HepG2 (cell line): ENCODE measurements at regions not wholly inside any gene's neighbourhood (a gene's known extent, or its start where the extent isn't known, plus 50 kb on each side); places are given as distances from the start of the nearest gene placed in this dataset.

Experiments used
- ATAC-seq: fragments of 200-7000 bp; cut with Tn5 transposase; 3 replicates; pipeline ENCODE4 v1.9.1; 2020; ENCODE audit warnings: mild to moderate bottlenecking, moderate library complexity
- BruUV-seq: library from RNA; stranded (reverse); fragments of 400-500 nt; replicated peaks from 2 replicates; lab custom pipeline; 2021; lab: Mats Ljungman, UMichigan
- CTCF ChIA-PET: fragments of 300-600 bp; formaldehyde crosslinking; extraction: SDS; loops from one replicate; lab custom pipeline; 2021; ENCODE audit warnings: low total read pairs, inconsistent platforms, low intra/inter-chr PET ratio; lab: Yijun Ruan, JAX
- POLR2A ChIA-PET: fragments of 350-600 bp; sonication (Branson Sonifier 250); formaldehyde crosslinking; loops from one replicate; lab custom pipeline; 2020; ENCODE audit warnings: antibody characterized with exemption, inconsistent platforms; lab: Yijun Ruan, JAX
- DNase-seq: peaks from one replicate; pipeline ENCODE4 v3.0.0-alpha.2; 2015; ENCODE audit warnings: low spot score
- FAIRE-seq: peaks from 3 replicates; lab custom pipeline; 2011; peaks lifted over from hg19 to GRCh38; lab: Jason Lieb, UNC
- H2AFZ ChIP-seq: one replicate; pipeline ENCODE4 v1.6.1; 2011; ENCODE audit warnings: low read length, inconsistent platforms
- H3K27ac ChIP-seq: fragments of 300-600 bp; 3 replicates; pipeline ENCODE4 v1.8.0; 2011; ENCODE audit warnings: mixed run types, mild to moderate bottlenecking, mixed read lengths, low read length, inconsistent platforms; ENCODE audit not compliant: insufficient read depth; ENCODE audit errors: extremely low read length
- H3K27me3 ChIP-seq, 2 experiments: fragments of 200-600 bp in 1 of 2; 2 replicates in 1 of 2; 3 replicates in 1 of 2; pipeline versions ENCODE4 v1.6.0 to v1.8.0; 2011; ENCODE audit warnings: low read length in 2 of 2, mild to moderate bottlenecking in 2 of 2, moderate library complexity in 2 of 2, inconsistent platforms in 1 of 2; ENCODE audit not compliant: insufficient read depth in 2 of 2, control insufficient read depth in 1 of 2
- H3K36me3 ChIP-seq, 2 experiments: fragments of 200-600 bp in 1 of 2; replicated peaks in 1 of 2; 2 replicates in 1 of 2; 3 replicates in 1 of 2; pipeline versions ENCODE4 v1.5.1 to v1.8.0; 2011; ENCODE audit warnings: low read length in 2 of 2, inconsistent platforms in 1 of 2; ENCODE audit not compliant: insufficient read depth in 2 of 2, control insufficient read depth in 1 of 2
- H3K4me1 ChIP-seq: 2 replicates; pipeline ENCODE4 v1.5.1; 2012; ENCODE audit warnings: low read length, inconsistent platforms; ENCODE audit not compliant: insufficient read depth
- H3K4me2 ChIP-seq: 2 replicates; pipeline ENCODE4 v1.6.0; 2011; ENCODE audit warnings: low read depth, low read length, inconsistent platforms
- H3K4me3 ChIP-seq, 3 experiments: fragments of 200-600 bp in 1 of 3; sonication (generic), shearing (Covaris generic) in 1 of 3; replicated peaks in 1 of 3; 2 replicates each; pipeline ENCODE4 v1.5.1; 2011 to 2016; ENCODE audit warnings: low read length in 3 of 3, inconsistent platforms in 2 of 3, low read depth in 2 of 3, mild to moderate bottlenecking in 2 of 3, control low read depth in 1 of 3, mixed read lengths in 1 of 3; ENCODE audit not compliant: insufficient read depth in 1 of 3
- H3K79me2 ChIP-seq: one replicate; pipeline ENCODE4 v1.6.1; 2011; ENCODE audit warnings: low read length, inconsistent platforms; ENCODE audit not compliant: insufficient read depth
- H3K9ac ChIP-seq: 2 replicates; pipeline ENCODE4 v1.6.0; 2011; ENCODE audit warnings: mild to moderate bottlenecking, low read depth, low read length, inconsistent platforms; ENCODE audit not compliant: insufficient read depth
- H3K9me3 ChIP-seq: 2 replicates; pipeline ENCODE4 v1.5.1; 2012; ENCODE audit warnings: mild to moderate bottlenecking, low read length
- H4K20me1 ChIP-seq: 2 replicates; pipeline ENCODE4 v1.6.0; 2011; ENCODE audit warnings: inconsistent platforms, mild to moderate bottlenecking, low read length, moderate library complexity; ENCODE audit not compliant: insufficient read depth
- ARHGAP35 ChIP-seq: sonication (generic); formaldehyde crosslinking; IDR thresholded peaks from 2 replicates; pipeline ENCODE4 v1.9.0; 2022; ENCODE audit warnings: mild to moderate bottlenecking, inconsistent platforms, moderate library complexity, missing genetic modification reagents, borderline replicate concordance
- EHMT2 ChIP-seq: fragments of 200-600 bp; sonication (generic); IDR thresholded peaks from 2 replicates; pipeline ENCODE4 v1.7.0; 2017; ENCODE audit warnings: antibody characterized with exemption, low read depth, low read length, borderline replicate concordance
- KLF12 ChIP-seq: sonication (generic); formaldehyde crosslinking; IDR thresholded peaks from 2 replicates; pipeline ENCODE4 v1.4.0; 2020; ENCODE audit warnings: missing genetic modification reagents, borderline replicate concordance
- MEF2D ChIP-seq: sonication (generic); formaldehyde crosslinking; IDR thresholded peaks from 2 replicates; pipeline ENCODE4 v1.5.1; 2020; ENCODE audit warnings: mild to moderate bottlenecking, missing genetic modification reagents
- NCOA5 ChIP-seq: sonication (generic); formaldehyde crosslinking; IDR thresholded peaks from 2 replicates; pipeline ENCODE4 v1.4.0; 2020; ENCODE audit warnings: missing genetic modification reagents
- TBP ChIP-seq: sonication (generic); formaldehyde crosslinking; IDR thresholded peaks from 2 replicates; pipeline ENCODE4 v1.5.0; 2020; ENCODE audit warnings: missing genetic modification reagents
- ZNF101 ChIP-seq: sonication (generic); formaldehyde crosslinking; IDR thresholded peaks from 2 replicates; pipeline ENCODE4 v1.4.0; 2020; ENCODE audit warnings: mild to moderate bottlenecking, low read depth, missing genetic modification reagents, borderline replicate concordance
- ZNF430 ChIP-seq: sonication (generic); formaldehyde crosslinking; IDR thresholded peaks from 2 replicates; pipeline ENCODE4 v1.9.0; 2021; ENCODE audit warnings: mild to moderate bottlenecking, missing genetic modification reagents
- ZNF570 ChIP-seq: sonication (generic); formaldehyde crosslinking; IDR thresholded peaks from 2 replicates; pipeline ENCODE4 v1.4.0; 2020; ENCODE audit warnings: mild to moderate bottlenecking, missing genetic modification reagents, borderline replicate concordance
- ZNF766 ChIP-seq: sonication (generic); formaldehyde crosslinking; IDR thresholded peaks from 2 replicates; pipeline ENCODE4 v1.5.0; 2020; ENCODE audit warnings: missing genetic modification reagents, borderline replicate concordance
- ZNF781 ChIP-seq: sonication (generic); formaldehyde crosslinking; IDR thresholded peaks from 2 replicates; pipeline ENCODE4 v1.5.1; 2020; ENCODE audit warnings: borderline replicate concordance, mild to moderate bottlenecking, missing genetic modification reagents; ENCODE audit errors: not compliant biosample characterization
- ZNF800 ChIP-seq: sonication (generic); formaldehyde crosslinking; IDR thresholded peaks from 2 replicates; pipeline ENCODE4 v1.4.0; 2020; ENCODE audit warnings: missing genetic modification reagents
- ZSCAN5A ChIP-seq: sonication (generic); formaldehyde crosslinking; IDR thresholded peaks from 2 replicates; pipeline ENCODE4 v1.8.0; 2022; ENCODE audit warnings: mild to moderate bottlenecking, missing genetic modification reagents, borderline replicate concordance
- WGBS: methylation state at CpG from one replicate; pipeline ENCODE4 v1.1.6; 2017; ENCODE audit warnings: low lambda C conversion rate; 5-methylcytosine and 5-hydroxymethylcytosine counted together
- in situ Hi-C: cut with HindIII; loops from 2 replicates; pipeline ENCODE4 v1.10.0; 2017; ENCODE audit warnings: low pct_unique_long_range_greater_than_20kb; ENCODE audit not compliant: extremely low pct_ligation_motif_present
- intact Hi-C: fragments of 100-400 bp; cut with micrococcal nuclease; formaldehyde crosslinking; loops from one replicate; pipeline ENCODE4 v1.10.0; 2022; ENCODE audit not compliant: unreplicated experiment

- POLR2A ChIA-PET = no interaction called here
- Histone ChIP-seq H3K9me3 (no peaks in the 10 kb centered on the region), H3K4me1 (no peaks in the 10 kb centered on the region), H3K9ac (no peak overlapping the region), H3K27ac (no peak overlapping the region), H3K4me3 (no peak overlapping the region), H3K27me3 (peaks cover 0 to 5% of the 10 kb centered on the region in 2 experiments; a peak in 1 of 5 replicates), H3K4me2 (no peak overlapping the region), H3K79me2 (no peaks in the 10 kb centered on the region), H3K36me3 (no peaks in the 10 kb centered on the region), H2AFZ (no peak overlapping the region), H4K20me1 (no peaks in the 10 kb centered on the region)
- CTCF ChIA-PET = no interaction called here
- ATAC-seq (no peak), FAIRE-seq (no peak), DNase-seq (no peak)
- BruUV-seq = no TSS peak
- intact Hi-C loops = no loop called here
- TF ChIP-seq ZSCAN5A (CRISPR knock-in tag) = no peak
- no peak for TF ChIP-seq ZNF781 (CRISPR knock-in tag)
- TF ChIP-seq ARHGAP35 = no peak
- no peak for TF ChIP-seq ZNF101 (CRISPR knock-in tag)
- no peak for TF ChIP-seq NCOA5
- TF ChIP-seq KLF12 (CRISPR knock-in tag) = no peak
- TF ChIP-seq EHMT2 = no peak
- no peak for TF ChIP-seq ZNF800
- no peak for TF ChIP-seq ZNF766
- no peak for TF ChIP-seq TBP
- no peak for TF ChIP-seq ZNF570 (CRISPR knock-in tag)
- no peak for TF ChIP-seq MEF2D (CRISPR knock-in tag)
- TF ChIP-seq ZNF430 (CRISPR knock-in tag) = no peak
- in situ Hi-C loops = no loop called here
- 4% methylated on average over 2 of the region's 2 CpGs for WGBS
Observed at GRCh38 chr1:37169241-37169640, 134.9 kb upstream of the GRIK3 start.
